Cardiac muscle cell (in vitro differentiated cells and primary cell): ENCODE measurements at regions not wholly inside any gene's neighbourhood (a gene's known extent, or its start where the extent isn't known, plus 50 kb on each side); places are given as distances from the start of the nearest gene placed in this dataset.

Experiments used
- DNase-seq, 2 donors: peaks; one replicate each; pipeline versions ENCODE4 v3.0.0 to v3.0.0-alpha.2; 2010 to 2017; ENCODE audit warnings: low read depth in 1 of 2, low spot score in 1 of 2
- H3K27ac ChIP-seq: fragments of 200-600 bp; sonication (generic); 2 replicates; pipeline ENCODE4 v1.5.1; 2016
- H3K27me3 ChIP-seq: fragments of 200-600 bp; sonication (generic); 2 replicates; pipeline ENCODE4 v1.6.0; 2016; ENCODE audit warnings: control low read depth
- H3K36me3 ChIP-seq: fragments of 200-600 bp; sonication (generic); 2 replicates; pipeline ENCODE4 v1.5.1; 2016; ENCODE audit warnings: control low read depth
- H3K4me1 ChIP-seq: fragments of 200-600 bp; sonication (generic); 2 replicates; pipeline ENCODE4 v1.8.1; 2017; ENCODE audit warnings: low read depth, mild to moderate bottlenecking, mixed run types
- H3K4me3 ChIP-seq: fragments of 200-600 bp; sonication (generic); 2 replicates; pipeline ENCODE4 v1.5.1; 2016; ENCODE audit warnings: mild to moderate bottlenecking
- H3K9me3 ChIP-seq: fragments of 200-600 bp; sonication (generic); 2 replicates; pipeline ENCODE4 v1.5.1; 2017; ENCODE audit warnings: low read depth, mild to moderate bottlenecking, control low read depth
- CTCF ChIP-seq: IDR thresholded peaks from 2 replicates; pipeline ENCODE4 v1.5.1; 2012; ENCODE audit warnings: low read depth, mild to moderate bottlenecking, low read length

GRCh38 chr15:62437753-62438152, 272.7 kb upstream of the C2CD4B start:
- H3K36me3 ChIP-seq = no peaks in the 10 kb centered on the region
- H3K27me3 ChIP-seq = peaks cover 5% of the 10 kb centered on the region
- no peaks in the 10 kb centered on the region for H3K9me3 ChIP-seq
- H3K27ac ChIP-seq = no peak overlapping the region
- no peak for DNase-seq
- H3K4me1 ChIP-seq = peaks cover 4% of the 10 kb centered on the region
- TF ChIP-seq CTCF = no peak
- no peak overlapping the region for H3K4me3 ChIP-seq

DNA sequence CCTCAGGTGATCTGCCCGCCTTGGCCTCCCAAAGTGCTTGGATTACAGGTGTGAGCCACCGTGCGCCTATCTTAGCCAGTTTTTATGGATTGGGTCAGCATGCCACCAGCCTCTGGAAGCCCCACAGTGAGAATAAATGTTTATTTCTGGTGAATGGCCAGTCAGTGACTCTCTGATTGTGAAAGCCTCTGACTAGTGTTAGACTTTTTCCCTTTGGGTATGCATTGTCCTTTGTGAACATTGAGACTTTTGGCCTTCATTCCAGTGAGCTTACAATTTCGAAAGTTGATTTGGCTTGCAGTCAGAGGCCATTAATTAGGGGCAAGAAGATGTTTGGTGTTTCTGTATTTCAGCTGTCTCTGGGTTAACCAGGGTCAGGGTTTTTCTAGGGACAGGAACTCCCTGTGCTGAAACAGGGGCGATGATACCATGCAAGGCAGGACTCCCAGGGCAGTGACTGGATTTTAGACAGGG, 274.5 kb upstream of the C2CD4B start:
- Histone ChIP-seq H3K4me3 (no peak overlapping the region), H3K27ac (no peak overlapping the region), H3K9me3 (no peaks in the 10 kb centered on the region), H3K4me1 (no peaks in the 10 kb centered on the region), H3K27me3 (peaks cover 11% of the 10 kb centered on the region), H3K36me3 (no peaks in the 10 kb centered on the region)
- no peak for TF ChIP-seq CTCF
- DNase-seq = peak in 1 of 2 donors; percentile 49

- Histone ChIP-seq H3K27ac (no peak overlapping the region), H3K4me3 (no peak overlapping the region)
Observed at GRCh38 chr15:62440362-62441105, 275.4 kb upstream of the C2CD4B start.

GRCh38 chr15:62444104-62445022, 279.3 kb upstream of the C2CD4B start:
- H3K27ac ChIP-seq = no peak overlapping the region
- peaks cover 28% of the 10 kb centered on the region for H3K27me3 ChIP-seq
- no peak for TF ChIP-seq CTCF
- peak in 1 of 2 donors; percentile 87 for DNase-seq
- H3K9me3 ChIP-seq = no peaks in the 10 kb centered on the region
- no peak overlapping the region for H3K4me3 ChIP-seq
- no peaks in the 10 kb centered on the region for H3K36me3 ChIP-seq
- H3K4me1 ChIP-seq = no peaks in the 10 kb centered on the region

More at GRCh38 chr15:62440362-62441105, 275.4 kb upstream of the C2CD4B start:
- Histone ChIP-seq H3K36me3 (no peaks in the 10 kb centered on the region), H3K4me1 (no peaks in the 10 kb centered on the region), H3K27me3 (peaks cover 17% of the 10 kb centered on the region), H3K9me3 (no peaks in the 10 kb centered on the region)
- no peak for TF ChIP-seq CTCF
- no peak for DNase-seq

DNA sequence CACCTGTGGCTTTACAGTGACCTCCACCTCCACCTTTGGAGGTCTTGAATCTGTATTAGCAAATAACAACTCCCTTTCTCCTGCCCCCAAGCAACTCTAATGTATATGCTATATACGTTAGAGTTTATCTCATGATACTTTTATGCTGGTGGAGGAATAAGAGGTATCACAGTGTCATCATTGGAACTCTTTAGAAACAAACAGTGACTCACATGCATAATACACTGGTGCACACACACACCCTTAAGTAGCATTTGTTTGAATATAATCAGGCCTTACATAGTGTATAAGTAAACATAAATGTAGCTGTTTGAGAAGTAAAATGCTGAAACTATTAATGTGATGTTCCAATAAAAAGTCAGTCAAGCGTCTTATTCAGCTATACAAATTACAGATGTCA, 280.2 kb upstream of the C2CD4B start:
- Histone ChIP-seq H3K9me3 (no peaks in the 10 kb centered on the region), H3K4me1 (no peaks in the 10 kb centered on the region), H3K4me3 (no peak overlapping the region), H3K36me3 (no peaks in the 10 kb centered on the region), H3K27me3 (peaks cover 36% of the 10 kb centered on the region), H3K27ac (no peak overlapping the region)
- no peak for TF ChIP-seq CTCF
- DNase-seq = no peak
